ENCODE measurements at regions not wholly inside any gene's neighbourhood (a gene's known extent, or its start where the extent isn't known, plus 50 kb on each side); places are given as distances from the start of the nearest gene placed in this dataset.

DNA sequence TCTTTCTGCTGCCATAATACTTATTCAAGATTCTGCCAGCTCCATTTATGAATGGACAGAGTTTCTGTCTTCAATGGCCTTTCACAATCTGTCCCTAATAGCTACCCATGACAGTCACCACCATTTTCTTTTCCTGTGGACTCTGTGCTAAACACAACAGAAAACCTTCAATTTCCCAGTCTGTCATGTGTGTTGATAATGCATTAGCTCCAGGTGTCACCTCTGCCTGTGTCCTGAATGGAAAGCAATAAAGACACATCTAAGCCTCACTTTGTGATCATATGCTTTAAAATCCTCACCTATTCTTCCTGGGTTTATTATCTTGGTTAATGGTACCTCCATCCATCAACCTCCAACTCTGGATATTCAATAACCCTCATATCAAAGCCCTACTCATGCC is 772.2 kb downstream of the DCDC2C start:
- no peak for FAIRE-seq
- Histone ChIP-seq H3K9ac (ENCODE audit: insufficient read depth, low read depth, low read length) (no peak overlapping the region), H3K4me3 (replicated peaks in 1 of 3; ENCODE audit: insufficient read depth in 1 of 3, low read depth in 2 of 3, low read length in 3 of 3) (no peak overlapping the region), H3K79me2 (ENCODE audit: insufficient read depth, low read length) (no peaks in the 10 kb centered on the region), H3K4me1 (ENCODE audit: insufficient read depth, low read length) (no peaks in the 10 kb centered on the region), H3K27ac (ENCODE audit: extremely low read length, insufficient read depth, low read length) (no peak overlapping the region), H3K9me3 (ENCODE audit: low read length) (peaks cover 93% of the 10 kb centered on the region), H2AFZ (ENCODE audit: low read length) (no peak overlapping the region), H3K27me3 (ENCODE audit: control insufficient read depth in 1 of 2, insufficient read depth in 2 of 2, low read length in 2 of 2) (no peaks in the 10 kb centered on the region), H3K4me2 (ENCODE audit: low read depth, low read length) (no peak overlapping the region), H3K36me3 (replicated peaks in 1 of 2; ENCODE audit: control insufficient read depth in 1 of 2, insufficient read depth in 2 of 2, low read length in 2 of 2) (no peaks in the 10 kb centered on the region), H4K20me1 (ENCODE audit: insufficient read depth, low read length) (no peaks in the 10 kb centered on the region)
- no peak for ATAC-seq
- BruUV-seq (replicated peaks) = no TSS peak
- CTCF ChIA-PET (ENCODE audit: low intra/inter-chr PET ratio, low total read pairs) = no interaction called here
- POLR2A ChIA-PET = no interaction called here
- in situ Hi-C loops (cut with HindIII; ENCODE audit: extremely low pct_ligation_motif_present, low pct_unique_long_range_greater_than_20kb) = no loop called here
- intact Hi-C loops (cut with micrococcal nuclease; ENCODE audit: unreplicated experiment) = no loop called here
- no peak for DNase-seq (ENCODE audit: low spot score)
- TF ChIP-seq, protein P1, sequence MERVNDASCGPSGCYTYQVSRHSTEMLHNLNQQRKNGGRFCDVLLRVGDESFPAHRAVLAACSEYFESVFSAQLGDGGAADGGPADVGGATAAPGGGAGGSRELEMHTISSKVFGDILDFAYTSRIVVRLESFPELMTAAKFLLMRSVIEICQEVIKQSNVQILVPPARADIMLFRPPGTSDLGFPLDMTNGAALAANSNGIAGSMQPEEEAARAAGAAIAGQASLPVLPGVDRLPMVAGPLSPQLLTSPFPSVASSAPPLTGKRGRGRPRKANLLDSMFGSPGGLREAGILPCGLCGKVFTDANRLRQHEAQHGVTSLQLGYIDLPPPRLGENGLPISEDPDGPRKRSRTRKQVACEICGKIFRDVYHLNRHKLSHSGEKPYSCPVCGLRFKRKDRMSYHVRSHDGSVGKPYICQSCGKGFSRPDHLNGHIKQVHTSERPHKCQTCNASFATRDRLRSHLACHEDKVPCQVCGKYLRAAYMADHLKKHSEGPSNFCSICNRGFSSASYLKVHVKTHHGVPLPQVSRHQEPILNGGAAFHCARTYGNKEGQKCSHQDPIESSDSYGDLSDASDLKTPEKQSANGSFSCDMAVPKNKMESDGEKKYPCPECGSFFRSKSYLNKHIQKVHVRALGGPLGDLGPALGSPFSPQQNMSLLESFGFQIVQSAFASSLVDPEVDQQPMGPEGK (CRISPR knock-in tag; IDR thresholded peaks at IDR 0.05) = no peak
- TF ChIP-seq MTF1 (CRISPR knock-in tag; IDR thresholded peaks at IDR 0.05) (no peak), MBNL3 (CRISPR knock-in tag; conservative IDR thresholded peaks at IDR 0.05) (no peak), SMYD3 (CRISPR knock-in tag; IDR thresholded peaks at IDR 0.05) (no peak), SOX5 (CRISPR knock-in tag; IDR thresholded peaks at IDR 0.05; ENCODE audit: borderline replicate concordance) (no peak), ZNF567 (CRISPR knock-in tag; IDR thresholded peaks at IDR 0.05; ENCODE audit: borderline replicate concordance) (no peak), DMAP1 (CRISPR knock-in tag; IDR thresholded peaks at IDR 0.05) (no peak), ZNF569 (CRISPR knock-in tag; IDR thresholded peaks at IDR 0.05; ENCODE audit: borderline replicate concordance) (no peak), PPARG (CRISPR knock-in tag; conservative IDR thresholded peaks at IDR 0.05) (no peak)
- TF ChIP-seq, protein P2, sequence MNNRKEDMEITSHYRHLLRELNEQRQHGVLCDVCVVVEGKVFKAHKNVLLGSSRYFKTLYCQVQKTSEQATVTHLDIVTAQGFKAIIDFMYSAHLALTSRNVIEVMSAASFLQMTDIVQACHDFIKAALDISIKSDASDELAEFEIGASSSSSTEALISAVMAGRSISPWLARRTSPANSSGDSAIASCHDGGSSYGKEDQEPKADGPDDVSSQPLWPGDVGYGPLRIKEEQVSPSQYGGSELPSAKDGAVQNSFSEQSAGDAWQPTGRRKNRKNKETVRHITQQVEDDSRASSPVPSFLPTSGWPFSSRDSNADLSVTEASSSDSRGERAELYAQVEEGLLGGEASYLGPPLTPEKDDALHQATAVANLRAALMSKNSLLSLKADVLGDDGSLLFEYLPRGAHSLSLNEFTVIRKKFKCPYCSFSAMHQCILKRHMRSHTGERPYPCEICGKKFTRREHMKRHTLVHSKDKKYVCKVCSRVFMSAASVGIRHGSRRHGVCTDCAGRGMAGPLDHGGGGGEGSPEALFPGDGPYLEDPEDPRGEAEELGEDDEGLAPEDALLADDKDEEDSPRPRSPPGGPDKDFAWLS (CRISPR knock-in tag; IDR thresholded peaks at IDR 0.05; ENCODE audit: borderline replicate concordance) = no peak
- TF ChIP-seq, protein P3, sequence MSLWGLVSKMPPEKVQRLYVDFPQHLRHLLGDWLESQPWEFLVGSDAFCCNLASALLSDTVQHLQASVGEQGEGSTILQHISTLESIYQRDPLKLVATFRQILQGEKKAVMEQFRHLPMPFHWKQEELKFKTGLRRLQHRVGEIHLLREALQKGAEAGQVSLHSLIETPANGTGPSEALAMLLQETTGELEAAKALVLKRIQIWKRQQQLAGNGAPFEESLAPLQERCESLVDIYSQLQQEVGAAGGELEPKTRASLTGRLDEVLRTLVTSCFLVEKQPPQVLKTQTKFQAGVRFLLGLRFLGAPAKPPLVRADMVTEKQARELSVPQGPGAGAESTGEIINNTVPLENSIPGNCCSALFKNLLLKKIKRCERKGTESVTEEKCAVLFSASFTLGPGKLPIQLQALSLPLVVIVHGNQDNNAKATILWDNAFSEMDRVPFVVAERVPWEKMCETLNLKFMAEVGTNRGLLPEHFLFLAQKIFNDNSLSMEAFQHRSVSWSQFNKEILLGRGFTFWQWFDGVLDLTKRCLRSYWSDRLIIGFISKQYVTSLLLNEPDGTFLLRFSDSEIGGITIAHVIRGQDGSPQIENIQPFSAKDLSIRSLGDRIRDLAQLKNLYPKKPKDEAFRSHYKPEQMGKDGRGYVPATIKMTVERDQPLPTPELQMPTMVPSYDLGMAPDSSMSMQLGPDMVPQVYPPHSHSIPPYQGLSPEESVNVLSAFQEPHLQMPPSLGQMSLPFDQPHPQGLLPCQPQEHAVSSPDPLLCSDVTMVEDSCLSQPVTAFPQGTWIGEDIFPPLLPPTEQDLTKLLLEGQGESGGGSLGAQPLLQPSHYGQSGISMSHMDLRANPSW (CRISPR knock-in tag; IDR thresholded peaks at IDR 0.05; ENCODE audit: borderline replicate concordance) = no peak
- TF ChIP-seq, protein P4, sequence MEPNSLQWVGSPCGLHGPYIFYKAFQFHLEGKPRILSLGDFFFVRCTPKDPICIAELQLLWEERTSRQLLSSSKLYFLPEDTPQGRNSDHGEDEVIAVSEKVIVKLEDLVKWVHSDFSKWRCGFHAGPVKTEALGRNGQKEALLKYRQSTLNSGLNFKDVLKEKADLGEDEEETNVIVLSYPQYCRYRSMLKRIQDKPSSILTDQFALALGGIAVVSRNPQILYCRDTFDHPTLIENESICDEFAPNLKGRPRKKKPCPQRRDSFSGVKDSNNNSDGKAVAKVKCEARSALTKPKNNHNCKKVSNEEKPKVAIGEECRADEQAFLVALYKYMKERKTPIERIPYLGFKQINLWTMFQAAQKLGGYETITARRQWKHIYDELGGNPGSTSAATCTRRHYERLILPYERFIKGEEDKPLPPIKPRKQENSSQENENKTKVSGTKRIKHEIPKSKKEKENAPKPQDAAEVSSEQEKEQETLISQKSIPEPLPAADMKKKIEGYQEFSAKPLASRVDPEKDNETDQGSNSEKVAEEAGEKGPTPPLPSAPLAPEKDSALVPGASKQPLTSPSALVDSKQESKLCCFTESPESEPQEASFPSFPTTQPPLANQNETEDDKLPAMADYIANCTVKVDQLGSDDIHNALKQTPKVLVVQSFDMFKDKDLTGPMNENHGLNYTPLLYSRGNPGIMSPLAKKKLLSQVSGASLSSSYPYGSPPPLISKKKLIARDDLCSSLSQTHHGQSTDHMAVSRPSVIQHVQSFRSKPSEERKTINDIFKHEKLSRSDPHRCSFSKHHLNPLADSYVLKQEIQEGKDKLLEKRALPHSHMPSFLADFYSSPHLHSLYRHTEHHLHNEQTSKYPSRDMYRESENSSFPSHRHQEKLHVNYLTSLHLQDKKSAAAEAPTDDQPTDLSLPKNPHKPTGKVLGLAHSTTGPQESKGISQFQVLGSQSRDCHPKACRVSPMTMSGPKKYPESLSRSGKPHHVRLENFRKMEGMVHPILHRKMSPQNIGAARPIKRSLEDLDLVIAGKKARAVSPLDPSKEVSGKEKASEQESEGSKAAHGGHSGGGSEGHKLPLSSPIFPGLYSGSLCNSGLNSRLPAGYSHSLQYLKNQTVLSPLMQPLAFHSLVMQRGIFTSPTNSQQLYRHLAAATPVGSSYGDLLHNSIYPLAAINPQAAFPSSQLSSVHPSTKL (CRISPR knock-in tag; IDR thresholded peaks at IDR 0.05) = no peak
- TF ChIP-seq, protein P5, sequence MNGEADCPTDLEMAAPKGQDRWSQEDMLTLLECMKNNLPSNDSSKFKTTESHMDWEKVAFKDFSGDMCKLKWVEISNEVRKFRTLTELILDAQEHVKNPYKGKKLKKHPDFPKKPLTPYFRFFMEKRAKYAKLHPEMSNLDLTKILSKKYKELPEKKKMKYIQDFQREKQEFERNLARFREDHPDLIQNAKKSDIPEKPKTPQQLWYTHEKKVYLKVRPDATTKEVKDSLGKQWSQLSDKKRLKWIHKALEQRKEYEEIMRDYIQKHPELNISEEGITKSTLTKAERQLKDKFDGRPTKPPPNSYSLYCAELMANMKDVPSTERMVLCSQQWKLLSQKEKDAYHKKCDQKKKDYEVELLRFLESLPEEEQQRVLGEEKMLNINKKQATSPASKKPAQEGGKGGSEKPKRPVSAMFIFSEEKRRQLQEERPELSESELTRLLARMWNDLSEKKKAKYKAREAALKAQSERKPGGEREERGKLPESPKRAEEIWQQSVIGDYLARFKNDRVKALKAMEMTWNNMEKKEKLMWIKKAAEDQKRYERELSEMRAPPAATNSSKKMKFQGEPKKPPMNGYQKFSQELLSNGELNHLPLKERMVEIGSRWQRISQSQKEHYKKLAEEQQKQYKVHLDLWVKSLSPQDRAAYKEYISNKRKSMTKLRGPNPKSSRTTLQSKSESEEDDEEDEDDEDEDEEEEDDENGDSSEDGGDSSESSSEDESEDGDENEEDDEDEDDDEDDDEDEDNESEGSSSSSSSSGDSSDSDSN (CRISPR knock-in tag; IDR thresholded peaks at IDR 0.05) = no peak
